IMR-90 (cell line): ENCODE measurements at regions not wholly inside any gene's neighbourhood (a gene's known extent, or its start where the extent isn't known, plus 50 kb on each side); places are given as distances from the start of the nearest gene placed in this dataset.

Experiments used
- ATAC-seq: fragments of 200-7000 bp; cut with Tn5 transposase; 2 replicates; pipeline ENCODE4 v1.9.1; 2020; ENCODE audit warnings: low read depth, mild to moderate bottlenecking, moderate library complexity
- BruUV-seq: library from RNA; stranded (reverse); fragments of 400-500 nt; replicated peaks from 2 replicates; lab custom pipeline; 2021; lab: Mats Ljungman, UMichigan
- CTCF ChIA-PET: fragments of 300-600 bp; formaldehyde crosslinking; extraction: SDS; loops from one replicate; lab custom pipeline; 2021; ENCODE audit warnings: antibody characterized with exemption; lab: Yijun Ruan, JAX
- POLR2A ChIA-PET: fragments of 300-600 bp; sonication (Branson Sonifier 250); formaldehyde crosslinking; loops from one replicate; lab custom pipeline; 2022; ENCODE audit warnings: antibody characterized with exemption; ENCODE audit not compliant: unreplicated experiment; lab: Charles Lee
- DNase-seq: peaks from one replicate; pipeline ENCODE4 v3.0.0; 2013
- H2AFZ ChIP-seq: replicated peaks from 2 replicates; pipeline ENCODE3; 2013; ENCODE audit warnings: low read length, mild to moderate bottlenecking; ENCODE audit not compliant: poor library complexity
- H2AK5ac ChIP-seq: 2 replicates; pipeline ENCODE4 v1.6.1; 2013; ENCODE audit warnings: low read depth, low read length, inconsistent platforms
- H2AK9ac ChIP-seq: replicated peaks from 2 replicates; pipeline ENCODE3; 2013; ENCODE audit warnings: mild to moderate bottlenecking, low read depth, low read length, moderate library complexity; ENCODE audit not compliant: poor library complexity
- H2BK120ac ChIP-seq: 2 replicates; pipeline ENCODE4 v1.6.1; 2013; ENCODE audit warnings: low read depth, low read length, inconsistent platforms
- H2BK15ac ChIP-seq: 3 replicates; pipeline ENCODE4 v1.6.1; 2013; ENCODE audit warnings: low read depth, low read length, inconsistent platforms
- H2BK20ac ChIP-seq: 2 replicates; pipeline ENCODE4 v1.6.1; 2013; ENCODE audit warnings: low read depth, mild to moderate bottlenecking, inconsistent platforms, low read length, moderate library complexity
- H2BK5ac ChIP-seq: 2 replicates; pipeline ENCODE4 v1.6.1; 2013; ENCODE audit warnings: mild to moderate bottlenecking, low read depth, low read length, inconsistent platforms; ENCODE audit not compliant: poor library complexity, severe bottlenecking
- H3K14ac ChIP-seq: replicated peaks from 2 replicates; pipeline ENCODE4 v1.6.1; 2013; ENCODE audit warnings: low read depth, low read length, inconsistent platforms
- H3K18ac ChIP-seq: 2 replicates; pipeline ENCODE4 v1.6.1; 2013; ENCODE audit warnings: low read depth, low read length, control low read depth
- H3K23ac ChIP-seq: 2 replicates; pipeline ENCODE4 v1.6.1; 2013; ENCODE audit warnings: low read depth, low read length, inconsistent platforms
- H3K27ac ChIP-seq: 2 replicates; pipeline ENCODE4 v1.5.1; 2013; ENCODE audit warnings: mild to moderate bottlenecking, control low read depth, low read length; ENCODE audit not compliant: insufficient read depth
- H3K27me3 ChIP-seq: 2 replicates; pipeline ENCODE4 v1.6.1; 2013; ENCODE audit warnings: low read length; ENCODE audit not compliant: control insufficient read depth, insufficient read depth
- H3K36me3 ChIP-seq: 2 replicates; pipeline ENCODE4 v1.6.1; 2013; ENCODE audit warnings: low read length, mixed read lengths; ENCODE audit not compliant: control insufficient read depth, insufficient read depth
- H3K4ac ChIP-seq: 2 replicates; pipeline ENCODE4 v1.6.1; 2013; ENCODE audit warnings: low read depth, low read length, inconsistent platforms
- H3K4me1 ChIP-seq: 2 replicates; pipeline ENCODE4 v1.6.1; 2013; ENCODE audit warnings: low read length, mixed read lengths; ENCODE audit not compliant: control insufficient read depth, insufficient read depth
- H3K4me2 ChIP-seq: 2 replicates; pipeline ENCODE4 v1.6.1; 2013; ENCODE audit warnings: low read depth, mild to moderate bottlenecking, control low read depth, low read length, moderate library complexity
- H3K4me3 ChIP-seq: 2 replicates; pipeline ENCODE4 v1.5.1; 2013; ENCODE audit warnings: low read depth, mild to moderate bottlenecking, control low read depth, low read length, moderate library complexity; ENCODE audit not compliant: insufficient read depth
- H3K56ac ChIP-seq: 2 replicates; pipeline ENCODE4 v1.6.1; 2013; ENCODE audit warnings: low read length, inconsistent platforms; ENCODE audit not compliant: insufficient read depth; ENCODE audit errors: extremely low read depth
- H3K79me1 ChIP-seq, 2 experiments: 2 replicates each; pipeline ENCODE4 v1.6.1; 2013; ENCODE audit warnings: low read length in 2 of 2, inconsistent platforms in 1 of 2, low read depth in 1 of 2
- H3K9ac ChIP-seq: 2 replicates; pipeline ENCODE4 v1.6.1; 2013; ENCODE audit warnings: low read depth, low read length, control low read depth
- H3K9me1 ChIP-seq: 2 replicates; pipeline ENCODE4 v1.6.1; 2013; ENCODE audit warnings: low read length, inconsistent platforms; ENCODE audit not compliant: insufficient read depth
- H3K9me3 ChIP-seq: 2 replicates; pipeline ENCODE4 v1.6.1; 2013; ENCODE audit warnings: low read length; ENCODE audit not compliant: control insufficient read depth, insufficient read depth
- H4K20me1 ChIP-seq: 2 replicates; pipeline ENCODE4 v1.6.1; 2013; ENCODE audit warnings: low read length, inconsistent platforms; ENCODE audit not compliant: insufficient read depth
- H4K5ac ChIP-seq: 2 replicates; pipeline ENCODE4 v1.6.1; 2013; ENCODE audit warnings: mild to moderate bottlenecking, low read depth, low read length, control low read depth
- H4K8ac ChIP-seq, 2 experiments: 2 replicates each; pipeline ENCODE4 v1.6.1; 2013; ENCODE audit warnings: low read depth in 2 of 2, low read length in 2 of 2, control low read depth in 1 of 2, inconsistent platforms in 1 of 2
- H4K91ac ChIP-seq: 2 replicates; pipeline ENCODE4 v1.6.1; 2013; ENCODE audit warnings: low read depth, low read length, inconsistent platforms; ENCODE audit not compliant: insufficient read depth
- BHLHE40 ChIP-seq: fragments of 150-350 bp; IDR thresholded peaks from 2 replicates; pipeline ENCODE4 v1.6.1; 2016; ENCODE audit warnings: mild to moderate bottlenecking, low read depth, low read length
- CEBPB ChIP-seq: IDR thresholded peaks from 2 replicates; pipeline ENCODE4 v1.6.1; 2012; ENCODE audit warnings: low read depth, low read length, improper control_type of control experiment
- CHD1 ChIP-seq: IDR thresholded peaks from 2 replicates; pipeline ENCODE4 v1.6.1; 2012; ENCODE audit warnings: low read depth, low read length, improper control_type of control experiment
- CTCF ChIP-seq: conservative IDR thresholded peaks from 2 replicates; pipeline ENCODE4 v1.5.1; 2012; ENCODE audit warnings: mild to moderate bottlenecking, low read depth, low read length, improper control_type of control experiment
- ELK1 ChIP-seq: fragments of 150-350 bp; IDR thresholded peaks from 2 replicates; pipeline ENCODE4 v1.6.1; 2016; ENCODE audit warnings: low read depth, mild to moderate bottlenecking, low read length, moderate library complexity, borderline replicate concordance
- FOS ChIP-seq: fragments of 150-350 bp; IDR thresholded peaks from 2 replicates; pipeline ENCODE4 v1.6.1; 2016; ENCODE audit warnings: low read depth, low read length
- MAFK ChIP-seq: IDR thresholded peaks from 2 replicates; pipeline ENCODE4 v1.6.1; 2012; ENCODE audit warnings: low read depth, low read length, improper control_type of control experiment
- MAZ ChIP-seq: IDR thresholded peaks from 2 replicates; pipeline ENCODE4 v1.6.1; 2012; ENCODE audit warnings: low read depth, mild to moderate bottlenecking, low read length, improper control_type of control experiment, moderate library complexity, borderline replicate concordance
- MXI1 ChIP-seq: IDR thresholded peaks from 2 replicates; pipeline ENCODE4 v1.6.1; 2012; ENCODE audit warnings: low read depth, mild to moderate bottlenecking, low read length, moderate library complexity, borderline replicate concordance
- NFE2L2 ChIP-seq: fragments of 150-350 bp; IDR thresholded peaks from 2 replicates; pipeline ENCODE4 v1.6.1; 2016; ENCODE audit warnings: low read depth, mild to moderate bottlenecking, low read length
- POLR2A ChIP-seq: IDR thresholded peaks from 2 replicates; pipeline ENCODE4 v1.6.1; 2012; ENCODE audit warnings: mild to moderate bottlenecking, low read depth, low read length
- RAD21 ChIP-seq: IDR thresholded peaks from 2 replicates; pipeline ENCODE4 v1.6.1; 2012; ENCODE audit warnings: low read length, improper control_type of control experiment
- RCOR1 ChIP-seq: IDR thresholded peaks from 2 replicates; pipeline ENCODE4 v1.6.1; 2012; ENCODE audit warnings: mild to moderate bottlenecking, low read length, improper control_type of control experiment; ENCODE audit not compliant: insufficient replicate concordance
- RFX5 ChIP-seq: IDR thresholded peaks from 2 replicates; pipeline ENCODE4 v1.8.0; 2012; ENCODE audit warnings: low read depth, mild to moderate bottlenecking, low read length, moderate library complexity
- SMC3 ChIP-seq: fragments of 150-350 bp; IDR thresholded peaks from 2 replicates; pipeline ENCODE4 v1.6.1; 2016; ENCODE audit warnings: low read depth, mild to moderate bottlenecking, antibody characterized with exemption, low read length, moderate library complexity
- USF2 ChIP-seq: fragments of 150-350 bp; IDR thresholded peaks from 2 replicates; pipeline ENCODE4 v1.6.1; 2017; ENCODE audit warnings: mild to moderate bottlenecking, antibody characterized with exemption, low read length, low read depth
- whole genome bisulfite sequencing, 2 experiments: methylation state at CpG; one replicate each; pipeline versions ENCODE4 v1.1.5 to v1.1.7; 2013; ENCODE audit warnings: missing lambda C conversion rate in 2 of 2; ENCODE audit not compliant: insufficient read length in 1 of 2; ENCODE audit errors: extremely low coverage in 2 of 2; 5-methylcytosine and 5-hydroxymethylcytosine counted together
- dilution Hi-C: fragments of 300-500 bp; cut with HindIII; formaldehyde crosslinking; loops from one replicate; pipeline ENCODE4 v1.14.3; 2018; ENCODE audit warnings: low sequenced_read_pairs; ENCODE audit not compliant: unreplicated experiment
- in situ Hi-C: fragments of 300-500 bp; cut with MboI; formaldehyde crosslinking; loops from 3 replicates; pipeline ENCODE4 v1.14.3; 2019; ENCODE audit warnings: low sequenced_read_pairs, inconsistent platforms, mixed read lengths
- intact Hi-C: fragments of 100-400 bp; cut with micrococcal nuclease; formaldehyde crosslinking; loops from 2 replicates; pipeline ENCODE4 v1.10.0; 2022

GRCh38 chr1:106680216-106680615 is 376.3 kb upstream of the PRMT6 start:
- WGBS, 2 experiments, result no CpG with 5 or more reads among the region's 1 CpG
- ChIA-PET POLR2A (no interaction called here), CTCF (no interaction called here)
- Histone ChIP-seq H3K4me1 (no peaks in the 10 kb centered on the region), H2AFZ (no peak overlapping the region), H3K4ac (no peak overlapping the region), H2BK20ac (no peak overlapping the region), H2AK5ac (no peak overlapping the region), H3K56ac (no peak overlapping the region), H3K27me3 (no peaks in the 10 kb centered on the region), H2BK5ac (no peak overlapping the region), H3K4me3 (no peak overlapping the region), H3K36me3 (no peaks in the 10 kb centered on the region), H4K20me1 (no peaks in the 10 kb centered on the region), H4K91ac (no peak overlapping the region), H3K14ac (no peak overlapping the region), H3K79me1 (no peaks in the 10 kb centered on the region), H2BK15ac (no peak overlapping the region), H2BK120ac (no peak overlapping the region), H3K4me2 (no peak overlapping the region), H3K9ac (no peak overlapping the region), H3K9me1 (no peaks in the 10 kb centered on the region), H3K9me3 (peaks cover 1% of the 10 kb centered on the region; the same call in 1 of the 2 replicates), H3K18ac (no peak overlapping the region), H4K5ac (no peak overlapping the region), H3K27ac (no peak overlapping the region), H2AK9ac (no peak overlapping the region), H3K23ac (no peak overlapping the region), H4K8ac (no peak overlapping the region)
- DNase-seq, result no peak
- in situ Hi-C loops (no loop called here), intact Hi-C loops (no loop called here), dilution Hi-C loops (no loop called here)
- BruUV-seq, result no TSS peak
- TF ChIP-seq ELK1, result no peak
- TF ChIP-seq MAZ, result no peak
- no peak for TF ChIP-seq RCOR1
- no peak for TF ChIP-seq USF2
- TF ChIP-seq MAFK, result no peak
- TF ChIP-seq CEBPB, result no peak
- TF ChIP-seq POLR2A, result no peak
- TF ChIP-seq NFE2L2, result no peak
- no peak for TF ChIP-seq CTCF
- TF ChIP-seq MXI1, result no peak
- TF ChIP-seq BHLHE40, result no peak
- TF ChIP-seq RAD21, result no peak
- TF ChIP-seq CHD1, result no peak
- no peak for TF ChIP-seq RFX5
- TF ChIP-seq SMC3, result no peak
- no peak for TF ChIP-seq FOS
- no peak for ATAC-seq
